Activated naive CD8-positive, alpha-beta T cell treated with anti-CD3 and anti-CD28 coated beads for 36 hours (primary cell): ENCODE measurements at regions not wholly inside any gene's neighbourhood (a gene's known extent, or its start where the extent isn't known, plus 50 kb on each side); places are given as distances from the start of the nearest gene placed in this dataset.

Experiments
- DNase-seq: peaks from one replicate; pipeline ENCODE4 v3.0.0; 2021
- H3K27ac Mint-ChIP-seq: one replicate; pipeline ENCODE4 v1.8.0; 2022; ENCODE audit warnings: mild to moderate bottlenecking, moderate library complexity, mixed read lengths
- H3K27me3 Mint-ChIP-seq: one replicate; pipeline ENCODE4 v1.8.0; 2022; ENCODE audit warnings: mild to moderate bottlenecking, mixed read lengths
- H3K36me3 Mint-ChIP-seq: one replicate; pipeline ENCODE4 v1.8.0; 2021; ENCODE audit warnings: mild to moderate bottlenecking, mixed read lengths
- H3K4me1 Mint-ChIP-seq: one replicate; pipeline ENCODE4 v1.8.0; 2021; ENCODE audit warnings: mixed read lengths
- H3K4me3 Mint-ChIP-seq: one replicate; pipeline ENCODE4 v1.8.0; 2022; ENCODE audit warnings: mild to moderate bottlenecking, moderate library complexity, mixed read lengths
- H3K9me3 Mint-ChIP-seq: one replicate; pipeline ENCODE4 v1.8.0; 2022; ENCODE audit warnings: mixed read lengths

DNA sequence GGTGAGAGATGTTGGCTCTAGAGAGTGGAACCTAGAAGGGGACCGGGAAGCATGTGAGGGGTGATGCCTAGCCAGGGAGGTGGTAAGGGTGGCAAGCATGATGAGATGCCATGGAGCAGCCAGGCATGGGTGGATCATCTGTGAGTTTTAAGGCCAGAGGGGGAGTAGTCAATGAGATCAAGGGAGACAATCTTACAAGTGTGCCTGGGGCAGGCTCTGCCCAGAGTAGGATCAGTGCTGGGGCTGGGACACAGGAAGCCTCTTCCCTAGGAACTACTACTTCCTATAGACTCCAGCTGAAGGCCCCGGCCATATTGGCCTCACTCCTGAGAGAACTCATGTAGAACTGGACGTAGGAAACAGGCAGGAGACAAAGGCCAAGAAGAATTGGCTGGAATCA, 192.4 kb upstream of the CSF3R start:
- Mint-ChIP-seq H3K9me3 (no peaks in the 10 kb centered on the region), H3K36me3 (no peaks in the 10 kb centered on the region), H3K27ac (no peak overlapping the region), H3K4me1 (no peaks in the 10 kb centered on the region), H3K27me3 (peaks cover 20% of the 10 kb centered on the region), H3K4me3 (no peak overlapping the region)
- no peak for DNase-seq

DNA sequence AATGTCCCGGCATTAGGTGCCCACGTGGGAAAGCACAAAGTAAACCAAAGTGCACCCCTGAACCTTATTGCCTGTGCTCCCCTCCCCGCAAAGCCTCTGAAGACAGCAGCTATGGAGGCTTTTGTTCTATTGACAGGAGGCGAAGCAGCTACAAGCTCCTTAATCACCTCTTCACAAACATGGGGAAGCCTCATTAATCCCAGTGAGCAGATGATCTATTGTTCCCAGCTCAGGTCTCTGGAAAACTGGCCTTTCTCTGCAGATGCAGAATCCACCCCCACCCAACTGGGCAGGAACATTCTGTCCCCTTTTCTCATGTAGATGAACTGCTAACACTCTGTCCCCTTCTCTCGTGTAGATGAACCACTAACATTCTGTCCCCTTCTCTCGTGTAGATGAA, 190.5 kb upstream of the CSF3R start:
- H3K9me3 Mint-ChIP-seq: no peaks in the 10 kb centered on the region
- peaks cover 20% of the 10 kb centered on the region for H3K27me3 Mint-ChIP-seq
- H3K4me1 Mint-ChIP-seq: no peaks in the 10 kb centered on the region
- no peak overlapping the region for H3K27ac Mint-ChIP-seq
- no peak for DNase-seq
- H3K36me3 Mint-ChIP-seq: no peaks in the 10 kb centered on the region
- H3K4me3 Mint-ChIP-seq: no peak overlapping the region

DNA sequence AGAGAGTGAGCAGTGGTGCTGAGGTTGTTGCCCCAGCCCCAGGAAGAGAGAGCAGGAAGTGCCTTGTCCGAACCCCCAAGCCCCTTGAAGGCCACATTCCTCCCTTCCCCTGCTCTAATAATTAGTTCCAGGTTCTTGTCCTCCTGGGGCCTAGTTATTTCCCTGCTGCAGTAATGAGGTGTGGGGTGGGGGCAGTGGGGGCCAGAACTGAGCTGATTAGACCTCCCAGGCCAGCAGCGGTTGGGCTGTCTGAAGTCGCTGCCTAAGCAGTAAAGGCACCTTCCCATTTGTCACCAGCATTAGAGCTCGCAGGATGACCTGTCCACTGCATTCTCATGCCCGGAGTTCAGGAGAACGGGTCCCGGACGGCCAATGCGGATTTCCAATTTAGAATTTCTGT, 186.5 kb upstream of the CSF3R start:
- H3K36me3 Mint-ChIP-seq: no peaks in the 10 kb centered on the region
- no peaks in the 10 kb centered on the region for H3K9me3 Mint-ChIP-seq
- no peak overlapping the region for H3K4me3 Mint-ChIP-seq
- H3K27me3 Mint-ChIP-seq: peaks cover 18% of the 10 kb centered on the region
- DNase-seq: no peak
- H3K4me1 Mint-ChIP-seq: no peaks in the 10 kb centered on the region
- H3K27ac Mint-ChIP-seq: no peak overlapping the region

DNA sequence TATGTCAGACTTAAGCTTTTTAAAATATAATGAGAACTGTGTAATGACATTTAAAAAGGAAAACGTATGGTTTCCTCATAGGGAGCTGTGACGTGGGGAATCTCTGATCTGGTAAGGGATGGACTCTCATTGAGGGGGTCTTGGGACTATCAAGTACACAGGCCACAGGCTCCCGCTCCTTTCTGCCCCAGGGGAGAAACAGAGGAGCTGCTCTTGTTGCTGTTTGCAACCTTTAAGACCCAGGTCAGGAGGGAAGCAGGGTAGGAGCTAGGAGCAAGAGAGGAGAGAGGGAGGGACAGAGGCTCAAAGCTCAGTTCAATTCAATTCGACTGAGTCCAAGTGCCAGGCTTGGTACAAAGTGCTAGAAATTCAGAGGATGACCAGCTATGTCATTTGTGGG, 185.1 kb upstream of the CSF3R start:
- no peak for DNase-seq
- no peak overlapping the region for H3K4me3 Mint-ChIP-seq
- no peaks in the 10 kb centered on the region for H3K9me3 Mint-ChIP-seq
- H3K4me1 Mint-ChIP-seq: no peaks in the 10 kb centered on the region
- no peaks in the 10 kb centered on the region for H3K36me3 Mint-ChIP-seq
- no peak overlapping the region for H3K27ac Mint-ChIP-seq
- peaks cover 18% of the 10 kb centered on the region for H3K27me3 Mint-ChIP-seq

DNA sequence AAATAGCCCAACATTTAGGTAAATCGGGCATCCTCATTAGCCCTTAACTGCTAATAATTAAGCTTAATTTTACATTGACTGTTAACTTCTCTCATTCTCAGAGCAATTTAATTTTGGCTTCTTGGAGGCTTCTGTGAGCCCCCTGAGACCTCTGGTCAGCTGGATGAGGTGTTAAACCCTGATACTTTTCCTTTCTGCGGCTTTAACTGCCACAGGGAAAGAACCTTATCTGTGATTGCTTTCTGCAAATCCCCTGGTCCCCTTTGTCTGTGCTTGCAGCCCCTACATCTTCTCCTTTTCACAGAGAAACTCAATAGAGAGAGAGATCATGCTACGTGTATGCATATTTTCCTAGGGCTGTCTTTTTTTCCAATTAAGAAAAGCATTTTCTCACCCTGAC, 184.5 kb upstream of the CSF3R start:
- Mint-ChIP-seq H3K36me3 (no peaks in the 10 kb centered on the region), H3K9me3 (no peaks in the 10 kb centered on the region), H3K27me3 (peaks cover 18% of the 10 kb centered on the region), H3K4me1 (no peaks in the 10 kb centered on the region), H3K27ac (no peak overlapping the region), H3K4me3 (no peak overlapping the region)
- no peak for DNase-seq

- Mint-ChIP-seq H3K27ac (no peak overlapping the region), H3K4me1 (no peaks in the 10 kb centered on the region), H3K9me3 (no peaks in the 10 kb centered on the region), H3K27me3 (peaks cover 16% of the 10 kb centered on the region), H3K4me3 (no peak overlapping the region), H3K36me3 (no peaks in the 10 kb centered on the region)
- DNase-seq: no peak
Observed at GRCh38 chr1:36665478-36666080, 182.9 kb upstream of the CSF3R start.

DNA sequence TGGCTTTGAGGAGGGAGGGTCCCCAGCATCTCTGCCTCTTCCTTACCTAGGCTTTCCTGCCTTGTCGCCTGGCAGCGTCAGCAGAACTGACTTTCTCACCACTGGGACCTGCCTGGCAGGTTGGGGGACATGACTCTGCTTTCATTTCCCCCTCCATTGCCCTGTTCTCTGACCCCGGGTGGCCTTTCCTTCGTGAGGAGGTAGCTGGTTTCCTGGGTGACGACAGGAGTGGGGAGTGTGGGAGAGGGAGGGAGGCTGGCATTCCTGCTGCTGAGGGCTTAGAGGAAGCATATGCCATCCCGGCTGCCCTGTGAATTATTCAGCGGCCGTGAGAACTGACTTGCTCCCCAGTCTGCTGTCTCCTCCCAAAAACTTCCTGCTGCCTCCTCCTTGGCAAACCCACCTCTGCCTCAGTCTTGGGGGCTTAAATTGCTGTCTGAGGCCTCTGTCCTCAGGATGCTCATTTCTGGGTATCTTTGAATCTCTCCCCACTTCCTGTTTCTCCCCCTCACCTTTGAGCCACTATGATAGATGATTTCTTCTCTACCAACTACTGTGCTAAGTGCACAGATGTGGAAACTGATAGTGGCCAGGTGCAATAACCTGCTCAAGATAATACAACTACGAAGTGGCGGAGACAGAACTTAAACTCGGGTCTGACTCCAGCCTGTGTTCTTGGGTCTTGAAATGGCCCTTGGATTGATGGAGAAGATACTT, 182.0 kb upstream of the CSF3R start:
- no peaks in the 10 kb centered on the region for H3K4me1 Mint-ChIP-seq
- H3K36me3 Mint-ChIP-seq: no peaks in the 10 kb centered on the region
- H3K27ac Mint-ChIP-seq: no peak overlapping the region
- H3K9me3 Mint-ChIP-seq: no peaks in the 10 kb centered on the region
- no peak overlapping the region for H3K4me3 Mint-ChIP-seq
- DNase-seq: no peak
- H3K27me3 Mint-ChIP-seq: peaks cover 12% of the 10 kb centered on the region

DNA sequence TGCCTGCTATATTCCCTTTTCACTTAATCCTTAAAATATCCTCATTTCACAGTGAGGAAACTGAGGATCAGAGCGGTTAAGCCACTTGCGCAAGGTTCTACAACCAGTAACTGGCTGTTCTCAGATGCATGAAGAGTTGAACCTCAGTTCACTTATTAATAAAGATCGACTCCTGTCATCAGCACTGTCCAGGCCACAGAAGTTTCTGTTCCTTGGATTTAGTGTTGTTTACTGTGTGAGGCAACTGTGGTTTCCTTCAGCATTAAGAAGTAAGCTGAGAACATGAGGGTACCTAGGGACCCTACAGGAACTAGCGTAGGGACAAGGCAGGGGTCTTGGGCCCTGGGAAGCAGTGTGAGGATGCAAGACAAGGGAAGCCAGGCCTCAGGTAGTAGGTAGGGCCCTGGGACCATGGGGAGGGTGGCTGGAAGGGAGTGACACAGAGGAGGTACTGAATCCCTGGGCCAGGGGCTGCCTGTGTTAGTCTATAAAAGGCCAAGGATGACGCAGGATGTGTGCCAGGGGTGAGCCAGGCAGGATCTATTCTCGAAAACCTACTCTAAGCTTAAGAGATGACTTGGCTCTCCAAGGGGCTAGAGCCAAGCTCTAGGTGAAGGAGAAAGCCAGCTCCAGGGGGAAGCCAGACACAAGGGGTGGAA, 181.2 kb upstream of the CSF3R start:
- Mint-ChIP-seq H3K4me3 (no peak overlapping the region), H3K27ac (no peak overlapping the region), H3K27me3 (peaks cover 19% of the 10 kb centered on the region), H3K36me3 (no peaks in the 10 kb centered on the region), H3K4me1 (no peaks in the 10 kb centered on the region), H3K9me3 (no peaks in the 10 kb centered on the region)
- DNase-seq: no peak

GRCh38 chr1:36658838-36659237, 176.1 kb upstream of the CSF3R start:
- no peak for DNase-seq
- no peaks in the 10 kb centered on the region for H3K9me3 Mint-ChIP-seq
- H3K27me3 Mint-ChIP-seq: peaks cover 18% of the 10 kb centered on the region
- no peaks in the 10 kb centered on the region for H3K4me1 Mint-ChIP-seq
- H3K27ac Mint-ChIP-seq: no peak overlapping the region
- no peak overlapping the region for H3K4me3 Mint-ChIP-seq
- no peaks in the 10 kb centered on the region for H3K36me3 Mint-ChIP-seq

GRCh38 chr1:36657826-36658225, 175.1 kb upstream of the CSF3R start:
- DNase-seq: no peak
- Mint-ChIP-seq H3K27ac (no peak overlapping the region), H3K27me3 (peaks cover 23% of the 10 kb centered on the region), H3K4me1 (no peaks in the 10 kb centered on the region), H3K36me3 (no peaks in the 10 kb centered on the region), H3K9me3 (no peaks in the 10 kb centered on the region), H3K4me3 (no peak overlapping the region)

DNA sequence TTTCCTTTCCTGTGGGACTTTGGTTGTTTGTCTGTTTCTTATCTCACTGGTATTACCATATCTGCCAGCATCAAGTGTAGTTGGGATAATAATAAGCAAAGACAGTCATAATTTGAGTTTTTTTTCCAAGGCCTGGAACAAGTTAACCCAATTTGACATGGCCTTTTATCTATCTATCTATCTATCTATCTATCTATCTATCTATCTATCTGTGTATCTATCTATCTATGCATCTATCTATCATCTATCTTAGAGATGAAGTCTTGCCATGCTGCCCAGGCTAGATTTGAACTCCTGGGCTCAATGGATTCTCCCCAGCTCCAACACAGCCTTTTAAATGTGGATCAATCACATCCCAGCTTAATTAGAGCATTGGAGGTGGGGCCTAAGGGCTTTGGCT, 174.1 kb upstream of the CSF3R start:
- DNase-seq: no peak
- no peaks in the 10 kb centered on the region for H3K9me3 Mint-ChIP-seq
- H3K27ac Mint-ChIP-seq: no peak overlapping the region
- H3K36me3 Mint-ChIP-seq: no peaks in the 10 kb centered on the region
- no peak overlapping the region for H3K4me3 Mint-ChIP-seq
- peaks cover 28% of the 10 kb centered on the region for H3K27me3 Mint-ChIP-seq
- H3K4me1 Mint-ChIP-seq: no peaks in the 10 kb centered on the region

DNA sequence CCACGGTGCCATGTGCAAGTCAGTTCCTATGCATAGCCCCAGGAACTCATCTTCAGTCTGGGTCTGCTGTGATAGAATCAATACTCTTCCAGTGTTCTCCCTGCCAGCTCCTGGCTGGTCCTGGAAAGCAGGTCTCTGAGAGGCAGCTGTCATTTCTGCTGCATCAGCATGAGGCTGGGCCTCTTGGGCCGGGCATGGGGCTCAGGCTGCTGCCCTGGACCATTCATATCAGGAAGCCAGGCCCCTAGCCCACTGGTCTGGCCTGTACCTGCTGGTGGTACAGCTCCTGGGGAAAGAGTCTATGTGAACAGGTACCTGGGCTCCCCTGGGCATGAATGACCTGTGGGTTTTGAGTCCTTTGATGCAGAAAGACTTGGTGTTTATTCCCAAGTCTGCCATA, 173.6 kb upstream of the CSF3R start:
- DNase-seq: no peak
- no peaks in the 10 kb centered on the region for H3K4me1 Mint-ChIP-seq
- H3K27me3 Mint-ChIP-seq: peaks cover 30% of the 10 kb centered on the region
- no peaks in the 10 kb centered on the region for H3K9me3 Mint-ChIP-seq
- no peak overlapping the region for H3K4me3 Mint-ChIP-seq
- no peaks in the 10 kb centered on the region for H3K36me3 Mint-ChIP-seq
- H3K27ac Mint-ChIP-seq: no peak overlapping the region

DNA sequence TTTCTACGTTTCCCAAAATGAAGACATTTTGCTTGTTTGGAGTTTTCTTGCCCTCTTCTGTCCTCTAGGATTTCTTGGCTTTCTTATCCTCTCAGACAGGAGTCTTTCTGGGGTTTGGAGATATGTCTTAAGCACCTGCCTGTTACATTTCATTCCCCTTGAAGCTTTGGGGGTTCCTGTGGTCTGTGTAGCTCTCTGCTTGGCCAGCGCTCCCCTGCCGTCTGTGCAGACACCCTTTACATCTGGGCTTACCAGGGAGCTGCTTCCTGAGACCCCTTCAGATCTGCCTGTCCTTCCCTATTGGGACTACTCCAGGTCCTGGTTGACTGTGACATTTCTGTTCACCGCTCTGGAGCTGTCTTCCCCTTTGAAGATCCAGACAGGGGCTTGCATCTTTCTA, 171.9 kb upstream of the CSF3R start:
- peaks cover 41% of the 10 kb centered on the region for H3K27me3 Mint-ChIP-seq
- DNase-seq: no peak
- no peak overlapping the region for H3K4me3 Mint-ChIP-seq
- no peak overlapping the region for H3K27ac Mint-ChIP-seq
- H3K36me3 Mint-ChIP-seq: no peaks in the 10 kb centered on the region
- no peaks in the 10 kb centered on the region for H3K4me1 Mint-ChIP-seq
- H3K9me3 Mint-ChIP-seq: no peaks in the 10 kb centered on the region

GRCh38 chr1:36653850-36654249, 171.1 kb upstream of the CSF3R start:
- Mint-ChIP-seq H3K4me1 (no peaks in the 10 kb centered on the region), H3K27ac (no peak overlapping the region), H3K36me3 (no peaks in the 10 kb centered on the region), H3K4me3 (no peak overlapping the region), H3K27me3 (peaks cover 36% of the 10 kb centered on the region), H3K9me3 (no peaks in the 10 kb centered on the region)
- no peak for DNase-seq

- no peaks in the 10 kb centered on the region for H3K36me3 Mint-ChIP-seq
- H3K27ac Mint-ChIP-seq: no peak overlapping the region
- no peak overlapping the region for H3K4me3 Mint-ChIP-seq
- H3K9me3 Mint-ChIP-seq: no peaks in the 10 kb centered on the region
- peaks cover 40% of the 10 kb centered on the region for H3K27me3 Mint-ChIP-seq
- DNase-seq: no peak
- no peaks in the 10 kb centered on the region for H3K4me1 Mint-ChIP-seq
Observed at GRCh38 chr1:36652586-36652985, 169.9 kb upstream of the CSF3R start.

DNA sequence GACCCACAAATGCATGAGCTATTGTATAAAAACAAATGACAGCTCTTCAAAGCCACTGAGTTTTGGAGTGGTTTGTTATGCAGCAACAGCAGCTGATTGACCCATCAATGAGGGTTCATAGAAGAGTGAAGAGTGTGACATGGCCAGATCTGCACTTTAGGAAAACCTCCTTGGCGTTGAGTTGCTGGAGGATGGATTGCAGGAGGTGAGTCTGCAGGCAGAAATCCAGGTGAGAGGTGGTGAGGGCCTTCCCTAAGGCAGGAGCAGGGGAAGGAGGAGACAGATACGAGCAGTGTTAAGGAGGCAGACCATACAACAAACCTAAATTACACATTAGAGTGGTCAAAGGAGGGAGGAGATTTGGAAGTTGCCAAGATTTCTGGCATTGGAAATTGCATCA, 169.3 kb upstream of the CSF3R start:
- Mint-ChIP-seq H3K9me3 (no peaks in the 10 kb centered on the region), H3K27ac (no peak overlapping the region), H3K4me3 (no peak overlapping the region), H3K4me1 (no peaks in the 10 kb centered on the region), H3K36me3 (no peaks in the 10 kb centered on the region), H3K27me3 (peaks cover 40% of the 10 kb centered on the region)
- DNase-seq: no peak
